IMR-90 (cell line): ENCODE measurements at regions not wholly inside any gene's neighbourhood (a gene's known extent, or its start where the extent isn't known, plus 50 kb on each side); places are given as distances from the start of the nearest gene placed in this dataset.

Experiments
- ATAC-seq: fragments of 200-7000 bp; cut with Tn5 transposase; 2 replicates; pipeline ENCODE4 v1.9.1; 2020; ENCODE audit warnings: low read depth, mild to moderate bottlenecking, moderate library complexity
- BruUV-seq: library from RNA; stranded (reverse); fragments of 400-500 nt; replicated peaks from 2 replicates; lab custom pipeline; 2021; lab: Mats Ljungman, UMichigan
- CTCF ChIA-PET: fragments of 300-600 bp; formaldehyde crosslinking; extraction: SDS; loops from one replicate; lab custom pipeline; 2021; ENCODE audit warnings: antibody characterized with exemption; lab: Yijun Ruan, JAX
- POLR2A ChIA-PET: fragments of 300-600 bp; sonication (Branson Sonifier 250); formaldehyde crosslinking; loops from one replicate; lab custom pipeline; 2022; ENCODE audit warnings: antibody characterized with exemption; ENCODE audit not compliant: unreplicated experiment; lab: Charles Lee
- DNase-seq: peaks from one replicate; pipeline ENCODE4 v3.0.0; 2013
- H2AFZ ChIP-seq: replicated peaks from 2 replicates; pipeline ENCODE3; 2013; ENCODE audit warnings: low read length, mild to moderate bottlenecking; ENCODE audit not compliant: poor library complexity
- H2AK5ac ChIP-seq: 2 replicates; pipeline ENCODE4 v1.6.1; 2013; ENCODE audit warnings: low read depth, low read length, inconsistent platforms
- H2AK9ac ChIP-seq: replicated peaks from 2 replicates; pipeline ENCODE3; 2013; ENCODE audit warnings: mild to moderate bottlenecking, low read depth, low read length, moderate library complexity; ENCODE audit not compliant: poor library complexity
- H2BK120ac ChIP-seq: 2 replicates; pipeline ENCODE4 v1.6.1; 2013; ENCODE audit warnings: low read depth, low read length, inconsistent platforms
- H2BK15ac ChIP-seq: 3 replicates; pipeline ENCODE4 v1.6.1; 2013; ENCODE audit warnings: low read depth, low read length, inconsistent platforms
- H2BK20ac ChIP-seq: 2 replicates; pipeline ENCODE4 v1.6.1; 2013; ENCODE audit warnings: low read depth, mild to moderate bottlenecking, inconsistent platforms, low read length, moderate library complexity
- H2BK5ac ChIP-seq: 2 replicates; pipeline ENCODE4 v1.6.1; 2013; ENCODE audit warnings: mild to moderate bottlenecking, low read depth, low read length, inconsistent platforms; ENCODE audit not compliant: poor library complexity, severe bottlenecking
- H3K14ac ChIP-seq: replicated peaks from 2 replicates; pipeline ENCODE4 v1.6.1; 2013; ENCODE audit warnings: low read depth, low read length, inconsistent platforms
- H3K18ac ChIP-seq: 2 replicates; pipeline ENCODE4 v1.6.1; 2013; ENCODE audit warnings: low read depth, low read length, control low read depth
- H3K23ac ChIP-seq: 2 replicates; pipeline ENCODE4 v1.6.1; 2013; ENCODE audit warnings: low read depth, low read length, inconsistent platforms
- H3K27ac ChIP-seq: 2 replicates; pipeline ENCODE4 v1.5.1; 2013; ENCODE audit warnings: mild to moderate bottlenecking, control low read depth, low read length; ENCODE audit not compliant: insufficient read depth
- H3K27me3 ChIP-seq: 2 replicates; pipeline ENCODE4 v1.6.1; 2013; ENCODE audit warnings: low read length; ENCODE audit not compliant: control insufficient read depth, insufficient read depth
- H3K36me3 ChIP-seq: 2 replicates; pipeline ENCODE4 v1.6.1; 2013; ENCODE audit warnings: low read length, mixed read lengths; ENCODE audit not compliant: control insufficient read depth, insufficient read depth
- H3K4ac ChIP-seq: 2 replicates; pipeline ENCODE4 v1.6.1; 2013; ENCODE audit warnings: low read depth, low read length, inconsistent platforms
- H3K4me1 ChIP-seq: 2 replicates; pipeline ENCODE4 v1.6.1; 2013; ENCODE audit warnings: low read length, mixed read lengths; ENCODE audit not compliant: control insufficient read depth, insufficient read depth
- H3K4me2 ChIP-seq: 2 replicates; pipeline ENCODE4 v1.6.1; 2013; ENCODE audit warnings: low read depth, mild to moderate bottlenecking, control low read depth, low read length, moderate library complexity
- H3K4me3 ChIP-seq: 2 replicates; pipeline ENCODE4 v1.5.1; 2013; ENCODE audit warnings: low read depth, mild to moderate bottlenecking, control low read depth, low read length, moderate library complexity; ENCODE audit not compliant: insufficient read depth
- H3K56ac ChIP-seq: 2 replicates; pipeline ENCODE4 v1.6.1; 2013; ENCODE audit warnings: low read length, inconsistent platforms; ENCODE audit not compliant: insufficient read depth; ENCODE audit errors: extremely low read depth
- H3K79me1 ChIP-seq, 2 experiments: 2 replicates each; pipeline ENCODE4 v1.6.1; 2013; ENCODE audit warnings: low read length in 2 of 2, inconsistent platforms in 1 of 2, low read depth in 1 of 2
- H3K9ac ChIP-seq: 2 replicates; pipeline ENCODE4 v1.6.1; 2013; ENCODE audit warnings: low read depth, low read length, control low read depth
- H3K9me1 ChIP-seq: 2 replicates; pipeline ENCODE4 v1.6.1; 2013; ENCODE audit warnings: low read length, inconsistent platforms; ENCODE audit not compliant: insufficient read depth
- H3K9me3 ChIP-seq: 2 replicates; pipeline ENCODE4 v1.6.1; 2013; ENCODE audit warnings: low read length; ENCODE audit not compliant: control insufficient read depth, insufficient read depth
- H4K20me1 ChIP-seq: 2 replicates; pipeline ENCODE4 v1.6.1; 2013; ENCODE audit warnings: low read length, inconsistent platforms; ENCODE audit not compliant: insufficient read depth
- H4K5ac ChIP-seq: 2 replicates; pipeline ENCODE4 v1.6.1; 2013; ENCODE audit warnings: mild to moderate bottlenecking, low read depth, low read length, control low read depth
- H4K8ac ChIP-seq, 2 experiments: 2 replicates each; pipeline ENCODE4 v1.6.1; 2013; ENCODE audit warnings: low read depth in 2 of 2, low read length in 2 of 2, control low read depth in 1 of 2, inconsistent platforms in 1 of 2
- H4K91ac ChIP-seq: 2 replicates; pipeline ENCODE4 v1.6.1; 2013; ENCODE audit warnings: low read depth, low read length, inconsistent platforms; ENCODE audit not compliant: insufficient read depth
- BHLHE40 ChIP-seq: fragments of 150-350 bp; IDR thresholded peaks from 2 replicates; pipeline ENCODE4 v1.6.1; 2016; ENCODE audit warnings: mild to moderate bottlenecking, low read depth, low read length
- CEBPB ChIP-seq: IDR thresholded peaks from 2 replicates; pipeline ENCODE4 v1.6.1; 2012; ENCODE audit warnings: low read depth, low read length, improper control_type of control experiment
- CHD1 ChIP-seq: IDR thresholded peaks from 2 replicates; pipeline ENCODE4 v1.6.1; 2012; ENCODE audit warnings: low read depth, low read length, improper control_type of control experiment
- FOS ChIP-seq: fragments of 150-350 bp; IDR thresholded peaks from 2 replicates; pipeline ENCODE4 v1.6.1; 2016; ENCODE audit warnings: low read depth, low read length
- MAFK ChIP-seq: IDR thresholded peaks from 2 replicates; pipeline ENCODE4 v1.6.1; 2012; ENCODE audit warnings: low read depth, low read length, improper control_type of control experiment
- MAZ ChIP-seq: IDR thresholded peaks from 2 replicates; pipeline ENCODE4 v1.6.1; 2012; ENCODE audit warnings: low read depth, mild to moderate bottlenecking, low read length, improper control_type of control experiment, moderate library complexity, borderline replicate concordance
- MXI1 ChIP-seq: IDR thresholded peaks from 2 replicates; pipeline ENCODE4 v1.6.1; 2012; ENCODE audit warnings: low read depth, mild to moderate bottlenecking, low read length, moderate library complexity, borderline replicate concordance
- NFE2L2 ChIP-seq: fragments of 150-350 bp; IDR thresholded peaks from 2 replicates; pipeline ENCODE4 v1.6.1; 2016; ENCODE audit warnings: low read depth, mild to moderate bottlenecking, low read length
- POLR2A ChIP-seq: IDR thresholded peaks from 2 replicates; pipeline ENCODE4 v1.6.1; 2012; ENCODE audit warnings: mild to moderate bottlenecking, low read depth, low read length
- RAD21 ChIP-seq: IDR thresholded peaks from 2 replicates; pipeline ENCODE4 v1.6.1; 2012; ENCODE audit warnings: low read length, improper control_type of control experiment
- RCOR1 ChIP-seq: IDR thresholded peaks from 2 replicates; pipeline ENCODE4 v1.6.1; 2012; ENCODE audit warnings: mild to moderate bottlenecking, low read length, improper control_type of control experiment; ENCODE audit not compliant: insufficient replicate concordance
- RFX5 ChIP-seq: IDR thresholded peaks from 2 replicates; pipeline ENCODE4 v1.8.0; 2012; ENCODE audit warnings: low read depth, mild to moderate bottlenecking, low read length, moderate library complexity
- SMC3 ChIP-seq: fragments of 150-350 bp; IDR thresholded peaks from 2 replicates; pipeline ENCODE4 v1.6.1; 2016; ENCODE audit warnings: low read depth, mild to moderate bottlenecking, antibody characterized with exemption, low read length, moderate library complexity
- WGBS, 2 experiments: methylation state at CpG; one replicate each; pipeline versions ENCODE4 v1.1.5 to v1.1.7; 2013; ENCODE audit warnings: missing lambda C conversion rate in 2 of 2; ENCODE audit not compliant: insufficient read length in 1 of 2; ENCODE audit errors: extremely low coverage in 2 of 2; 5-methylcytosine and 5-hydroxymethylcytosine counted together
- dilution Hi-C: fragments of 300-500 bp; cut with HindIII; formaldehyde crosslinking; loops from one replicate; pipeline ENCODE4 v1.14.3; 2018; ENCODE audit warnings: low sequenced_read_pairs; ENCODE audit not compliant: unreplicated experiment
- in situ Hi-C: fragments of 300-500 bp; cut with MboI; formaldehyde crosslinking; loops from 3 replicates; pipeline ENCODE4 v1.14.3; 2019; ENCODE audit warnings: low sequenced_read_pairs, inconsistent platforms, mixed read lengths
- intact Hi-C: fragments of 100-400 bp; cut with micrococcal nuclease; formaldehyde crosslinking; loops from 2 replicates; pipeline ENCODE4 v1.10.0; 2022
- TF ChIP-seq, protein P1 (sequence below): fragments of 150-350 bp; IDR thresholded peaks from 2 replicates; pipeline ENCODE4 v1.6.1; 2017; ENCODE audit warnings: mild to moderate bottlenecking, antibody characterized with exemption, low read length, low read depth
- TF ChIP-seq, protein P2 (sequence below): conservative IDR thresholded peaks from 2 replicates; pipeline ENCODE4 v1.5.1; 2012; ENCODE audit warnings: mild to moderate bottlenecking, low read depth, low read length, improper control_type of control experiment
- TF ChIP-seq, protein P3 (sequence below): fragments of 150-350 bp; IDR thresholded peaks from 2 replicates; pipeline ENCODE4 v1.6.1; 2016; ENCODE audit warnings: low read depth, mild to moderate bottlenecking, low read length, moderate library complexity, borderline replicate concordance

DNA sequence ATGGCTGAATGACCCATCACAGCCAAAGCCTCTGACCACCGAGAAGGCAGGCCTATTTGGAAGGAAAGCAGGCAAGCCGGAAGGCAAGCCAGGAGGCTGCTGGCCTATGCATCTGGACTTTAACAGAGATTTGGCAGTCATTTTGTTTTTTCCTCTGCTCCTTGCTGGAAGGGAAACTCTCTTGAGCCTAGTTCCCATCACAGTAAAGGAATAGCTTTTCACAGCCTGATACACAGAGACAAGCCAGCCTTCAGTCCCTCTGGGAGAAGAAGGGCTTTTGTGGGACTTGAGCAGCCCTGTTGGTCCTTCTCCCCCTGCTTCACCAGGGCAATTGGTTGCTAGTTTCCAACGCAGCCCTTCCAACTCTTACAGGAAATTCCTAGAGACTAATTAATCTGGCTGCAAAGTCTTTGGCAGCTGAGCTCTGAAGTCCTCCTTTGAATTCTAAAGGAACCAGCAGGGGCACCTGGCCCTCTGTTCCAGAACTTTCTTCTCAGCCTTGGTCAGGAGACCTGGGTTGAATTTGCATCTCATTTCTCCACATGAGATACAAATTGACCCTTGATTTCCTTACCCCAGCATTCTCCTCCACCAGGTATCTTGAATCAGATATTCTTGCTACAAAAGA, 157.3 kb upstream of the EPB41L4A start:
- Histone ChIP-seq H4K5ac (no peak overlapping the region), H2AK5ac (no peak overlapping the region), H2BK15ac (no peak overlapping the region), H4K91ac (no peak overlapping the region), H2AFZ (no peak overlapping the region), H3K27me3 (no peaks in the 10 kb centered on the region; the same call in 1 of the 2 replicates), H4K8ac (no peak overlapping the region), H3K79me1 (no peaks in the 10 kb centered on the region), H3K36me3 (no peaks in the 10 kb centered on the region), H3K18ac (no peak overlapping the region), H3K27ac (no peak overlapping the region), H3K9ac (no peak overlapping the region), H2AK9ac (no peak overlapping the region), H3K4me3 (no peak overlapping the region), H3K4me1 (no peaks in the 10 kb centered on the region), H3K56ac (no peak overlapping the region), H3K23ac (no peak overlapping the region), H3K9me3 (no peaks in the 10 kb centered on the region), H3K4ac (no peak overlapping the region), H3K9me1 (no peaks in the 10 kb centered on the region), H2BK20ac (no peak overlapping the region), H3K4me2 (no peak overlapping the region), H2BK120ac (no peak overlapping the region), H4K20me1 (no peaks in the 10 kb centered on the region), H2BK5ac (no peak overlapping the region), H3K14ac (no peak overlapping the region)
- BruUV-seq, result no TSS peak
- in situ Hi-C loops, result no loop called here
- WGBS, 2 experiments, result 40% methylated on average over 1 of the region's 3 CpGs; no CpG with 5 or more reads in 1 of the 2 experiments
- DNase-seq (no peak), ATAC-seq (no peak)
- POLR2A ChIA-PET, result no interaction called here
- CTCF ChIA-PET, result no interaction called here
- dilution Hi-C loops, result no loop called here
- no peak for TF ChIP-seq POLR2A
- TF ChIP-seq, protein P1, sequence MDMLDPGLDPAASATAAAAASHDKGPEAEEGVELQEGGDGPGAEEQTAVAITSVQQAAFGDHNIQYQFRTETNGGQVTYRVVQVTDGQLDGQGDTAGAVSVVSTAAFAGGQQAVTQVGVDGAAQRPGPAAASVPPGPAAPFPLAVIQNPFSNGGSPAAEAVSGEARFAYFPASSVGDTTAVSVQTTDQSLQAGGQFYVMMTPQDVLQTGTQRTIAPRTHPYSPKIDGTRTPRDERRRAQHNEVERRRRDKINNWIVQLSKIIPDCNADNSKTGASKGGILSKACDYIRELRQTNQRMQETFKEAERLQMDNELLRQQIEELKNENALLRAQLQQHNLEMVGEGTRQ, result no peak
- TF ChIP-seq RFX5, result no peak
- TF ChIP-seq CEBPB, result no peak
- TF ChIP-seq BHLHE40, result no peak
- no peak for TF ChIP-seq MXI1
- TF ChIP-seq CHD1, result no peak
- no peak for TF ChIP-seq RCOR1
- no peak for TF ChIP-seq FOS
- TF ChIP-seq MAZ, result no peak
- no peak for TF ChIP-seq MAFK
- TF ChIP-seq, protein P2, sequence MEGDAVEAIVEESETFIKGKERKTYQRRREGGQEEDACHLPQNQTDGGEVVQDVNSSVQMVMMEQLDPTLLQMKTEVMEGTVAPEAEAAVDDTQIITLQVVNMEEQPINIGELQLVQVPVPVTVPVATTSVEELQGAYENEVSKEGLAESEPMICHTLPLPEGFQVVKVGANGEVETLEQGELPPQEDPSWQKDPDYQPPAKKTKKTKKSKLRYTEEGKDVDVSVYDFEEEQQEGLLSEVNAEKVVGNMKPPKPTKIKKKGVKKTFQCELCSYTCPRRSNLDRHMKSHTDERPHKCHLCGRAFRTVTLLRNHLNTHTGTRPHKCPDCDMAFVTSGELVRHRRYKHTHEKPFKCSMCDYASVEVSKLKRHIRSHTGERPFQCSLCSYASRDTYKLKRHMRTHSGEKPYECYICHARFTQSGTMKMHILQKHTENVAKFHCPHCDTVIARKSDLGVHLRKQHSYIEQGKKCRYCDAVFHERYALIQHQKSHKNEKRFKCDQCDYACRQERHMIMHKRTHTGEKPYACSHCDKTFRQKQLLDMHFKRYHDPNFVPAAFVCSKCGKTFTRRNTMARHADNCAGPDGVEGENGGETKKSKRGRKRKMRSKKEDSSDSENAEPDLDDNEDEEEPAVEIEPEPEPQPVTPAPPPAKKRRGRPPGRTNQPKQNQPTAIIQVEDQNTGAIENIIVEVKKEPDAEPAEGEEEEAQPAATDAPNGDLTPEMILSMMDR, result no peak
- no peak for TF ChIP-seq RAD21
- no peak for TF ChIP-seq NFE2L2
- no peak for TF ChIP-seq SMC3
- TF ChIP-seq, protein P3, sequence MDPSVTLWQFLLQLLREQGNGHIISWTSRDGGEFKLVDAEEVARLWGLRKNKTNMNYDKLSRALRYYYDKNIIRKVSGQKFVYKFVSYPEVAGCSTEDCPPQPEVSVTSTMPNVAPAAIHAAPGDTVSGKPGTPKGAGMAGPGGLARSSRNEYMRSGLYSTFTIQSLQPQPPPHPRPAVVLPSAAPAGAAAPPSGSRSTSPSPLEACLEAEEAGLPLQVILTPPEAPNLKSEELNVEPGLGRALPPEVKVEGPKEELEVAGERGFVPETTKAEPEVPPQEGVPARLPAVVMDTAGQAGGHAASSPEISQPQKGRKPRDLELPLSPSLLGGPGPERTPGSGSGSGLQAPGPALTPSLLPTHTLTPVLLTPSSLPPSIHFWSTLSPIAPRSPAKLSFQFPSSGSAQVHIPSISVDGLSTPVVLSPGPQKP, result no peak
- intact Hi-C loops, result no loop called here
